Parathyroid adenoma (tissue), 2 donors: ENCODE measurements at regions not wholly inside any gene's neighbourhood (a gene's known extent, or its start where the extent isn't known, plus 50 kb on each side); places are given as distances from the start of the nearest gene placed in this dataset.

ENCODE experiments used
- H2AFZ ChIP-seq: fragments of 300-600 bp; sonication (generic); one replicate; pipeline ENCODE4 v1.7.0; 2017; ENCODE audit warnings: antibody characterized with exemption, mild to moderate bottlenecking
- H3K27ac ChIP-seq: fragments of 300-600 bp; sonication (generic); one replicate; pipeline ENCODE4 v1.7.0; 2017
- H3K27me3 ChIP-seq: fragments of 300-600 bp; sonication (generic); one replicate; pipeline ENCODE4 v1.7.0; 2017; ENCODE audit warnings: low read length; ENCODE audit not compliant: control insufficient read depth, insufficient read depth
- H3K36me3 ChIP-seq: fragments of 300-600 bp; sonication (generic); one replicate; pipeline ENCODE4 v1.7.0; 2017; ENCODE audit warnings: low read length; ENCODE audit not compliant: control insufficient read depth, insufficient read depth
- H3K4me1 ChIP-seq: fragments of 300-600 bp; sonication (generic); one replicate; pipeline ENCODE4 v1.7.0; 2017; ENCODE audit warnings: control low read depth
- H3K4me2 ChIP-seq: fragments of 300-600 bp; sonication (generic); one replicate; pipeline ENCODE4 v1.7.0; 2017; ENCODE audit warnings: low read length
- H3K4me3 ChIP-seq: fragments of 300-600 bp; sonication (generic); one replicate; pipeline ENCODE4 v1.7.0; 2017; ENCODE audit warnings: low read depth, low read length
- H3K79me2 ChIP-seq: fragments of 300-600 bp; sonication (generic); one replicate; pipeline ENCODE4 v1.7.0; 2017; ENCODE audit warnings: control low read depth
- H3K9ac ChIP-seq: fragments of 300-600 bp; sonication (generic); one replicate; pipeline ENCODE4 v1.7.0; 2017; ENCODE audit warnings: mild to moderate bottlenecking
- H3K9me3 ChIP-seq: fragments of 300-600 bp; sonication (generic); one replicate; pipeline ENCODE4 v1.7.0; 2017; ENCODE audit warnings: low read length; ENCODE audit not compliant: control insufficient read depth
- CTCF ChIP-seq: fragments of 300-600 bp; sonication (generic); IDR thresholded peaks from one replicate; pipeline ENCODE4 v1.7.0; 2017; ENCODE audit warnings: antibody characterized with exemption, mild to moderate bottlenecking
- donor health status: primary hyperparathyroidism.

- Histone ChIP-seq H3K4me3 (no peak overlapping the region), H3K9me3 (no peaks in the 10 kb centered on the region), H2AFZ (no peak overlapping the region), H3K79me2 (no peaks in the 10 kb centered on the region), H3K27me3 (no peaks in the 10 kb centered on the region), H3K4me1 (no peaks in the 10 kb centered on the region), H3K9ac (no peak overlapping the region), H3K4me2 (no peak overlapping the region), H3K36me3 (no peaks in the 10 kb centered on the region), H3K27ac (no peak overlapping the region)
- no peak for TF ChIP-seq CTCF
These were observed 190.1 kb upstream of the E2F8 start for GRCh38 chr11:19430754-19431398.

GRCh38 chr11:19430346-19430745, 189.6 kb upstream of the E2F8 start:
- TF ChIP-seq CTCF, result no peak
- Histone ChIP-seq H3K4me1 (no peaks in the 10 kb centered on the region), H3K27ac (no peak overlapping the region)

GRCh38 chr11:19429108-19429760, 188.5 kb upstream of the E2F8 start:
- H3K27ac ChIP-seq, result no peak overlapping the region

More at GRCh38 chr11:19430346-19430745, 189.6 kb upstream of the E2F8 start:
- Histone ChIP-seq H3K9me3 (no peaks in the 10 kb centered on the region), H3K9ac (no peak overlapping the region), H2AFZ (no peak overlapping the region), H3K27me3 (no peaks in the 10 kb centered on the region), H3K4me2 (no peak overlapping the region), H3K36me3 (no peaks in the 10 kb centered on the region), H3K79me2 (no peaks in the 10 kb centered on the region), H3K4me3 (no peak overlapping the region)

GRCh38 chr11:19428206-19429002, 187.7 kb upstream of the E2F8 start:
- no peaks in the 10 kb centered on the region for H3K27me3 ChIP-seq
- no peak overlapping the region for H3K4me2 ChIP-seq
- no peak overlapping the region for H3K9ac ChIP-seq
- H3K79me2 ChIP-seq, result no peaks in the 10 kb centered on the region
- H2AFZ ChIP-seq, result no peak overlapping the region
- H3K4me3 ChIP-seq, result no peak overlapping the region
- no peak for TF ChIP-seq CTCF
- no peak overlapping the region for H3K27ac ChIP-seq
- H3K4me1 ChIP-seq, result no peaks in the 10 kb centered on the region
- no peaks in the 10 kb centered on the region for H3K9me3 ChIP-seq
- no peaks in the 10 kb centered on the region for H3K36me3 ChIP-seq

More at GRCh38 chr11:19429108-19429760, 188.5 kb upstream of the E2F8 start:
- no peak for TF ChIP-seq CTCF
- no peak overlapping the region for H3K4me2 ChIP-seq
- no peaks in the 10 kb centered on the region for H3K4me1 ChIP-seq
- no peak overlapping the region for H2AFZ ChIP-seq
- no peaks in the 10 kb centered on the region for H3K9me3 ChIP-seq
- H3K36me3 ChIP-seq, result no peaks in the 10 kb centered on the region
- H3K9ac ChIP-seq, result no peak overlapping the region
- H3K4me3 ChIP-seq, result no peak overlapping the region
- no peaks in the 10 kb centered on the region for H3K79me2 ChIP-seq
- no peaks in the 10 kb centered on the region for H3K27me3 ChIP-seq
